HEK293 (cell line): ENCODE measurements at regions not wholly inside any gene's neighbourhood (a gene's known extent, or its start where the extent isn't known, plus 50 kb on each side); places are given as distances from the start of the nearest gene placed in this dataset.

Experiments
- ZNF274 ChIP-seq, 2 experiments: fragments of 200-500 bp in 1 of 2; fragments of 450-650 bp in 1 of 2; sonication (Bioruptor generic) in 1 of 2; formaldehyde crosslinking in 1 of 2; IDR thresholded peaks; 2 replicates each; pipeline versions ENCODE4 v1.5.1 to v1.6.1; 2014 to 2016; ENCODE audit warnings: borderline replicate concordance in 1 of 2, inconsistent platforms in 1 of 2, low read length in 1 of 2, missing biosample characterization in 1 of 2, missing genetic modification characterization in 1 of 2
- ZNF76 ChIP-seq: fragments of 450-650 bp; formaldehyde crosslinking; IDR thresholded peaks from 2 replicates; pipeline ENCODE4; 2016; ENCODE audit warnings: low read depth, missing biosample characterization, missing genetic modification characterization, borderline replicate concordance

DNA sequence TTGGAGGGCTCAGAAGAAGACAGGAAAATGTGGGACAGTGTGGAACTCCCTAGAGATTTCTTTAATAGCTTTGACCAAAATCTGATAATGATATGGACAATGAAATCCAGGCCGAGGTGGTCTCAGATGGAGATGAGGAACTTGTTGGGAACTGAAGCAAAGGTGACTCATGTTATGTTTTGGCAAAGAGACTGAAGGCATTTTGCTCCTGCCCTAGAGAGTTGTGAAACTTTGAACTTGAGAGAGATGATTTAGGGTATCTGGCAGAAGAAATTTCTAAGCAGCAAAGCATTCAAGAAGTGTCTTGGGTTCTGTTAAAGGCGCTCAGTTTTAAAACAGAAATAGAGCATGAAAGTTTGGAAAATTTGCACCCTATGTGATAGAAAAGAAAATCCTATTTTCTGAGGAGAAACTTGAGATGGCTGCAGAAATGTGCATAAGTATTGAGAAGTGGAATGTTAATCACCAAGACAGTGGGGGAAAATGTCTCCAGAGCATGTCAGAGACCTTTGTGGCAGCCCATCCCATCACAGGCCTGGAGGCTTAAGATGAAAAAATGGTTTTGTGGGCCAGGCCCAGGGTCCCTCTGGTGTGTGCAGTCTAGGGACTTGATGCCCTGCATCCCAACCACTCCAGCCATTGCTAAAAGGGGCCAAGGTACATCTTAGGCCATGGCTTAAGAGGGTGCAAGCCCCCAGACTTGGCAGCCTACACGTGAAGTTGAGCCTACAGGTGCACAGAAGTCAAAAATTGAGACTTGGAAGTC is 463.7 kb upstream of the TLE4 start:
- no peak for TF ChIP-seq ZNF274 (IDR thresholded peaks at IDR 0.05; ENCODE audit: low read length)
- TF ChIP-seq ZNF274 (tag by site-specific recombination; IDR thresholded peaks at IDR 0.05; ENCODE audit: borderline replicate concordance) = no peak
- no peak for TF ChIP-seq ZNF76 (tag by site-specific recombination)
